GM18951 (cell line): ENCODE measurements at regions not wholly inside any gene's neighbourhood (a gene's known extent, or its start where the extent isn't known, plus 50 kb on each side); places are given as distances from the start of the nearest gene placed in this dataset.

Source experiments
- POLR2A ChIP-seq: IDR thresholded peaks from 4 replicates; pipeline ENCODE4 v1.6.1; 2011; ENCODE audit warnings: mild to moderate bottlenecking; ENCODE audit not compliant: insufficient read length, insufficient read depth; ENCODE audit errors: extremely low read depth
- in situ Hi-C: fragments of 300-500 bp; cut with MboI; formaldehyde crosslinking; loops from one replicate; pipeline ENCODE4 v1.12.0; 2022; ENCODE audit warnings: low sequenced_read_pairs, mixed read lengths, inconsistent platforms; ENCODE audit not compliant: unreplicated experiment

DNA sequence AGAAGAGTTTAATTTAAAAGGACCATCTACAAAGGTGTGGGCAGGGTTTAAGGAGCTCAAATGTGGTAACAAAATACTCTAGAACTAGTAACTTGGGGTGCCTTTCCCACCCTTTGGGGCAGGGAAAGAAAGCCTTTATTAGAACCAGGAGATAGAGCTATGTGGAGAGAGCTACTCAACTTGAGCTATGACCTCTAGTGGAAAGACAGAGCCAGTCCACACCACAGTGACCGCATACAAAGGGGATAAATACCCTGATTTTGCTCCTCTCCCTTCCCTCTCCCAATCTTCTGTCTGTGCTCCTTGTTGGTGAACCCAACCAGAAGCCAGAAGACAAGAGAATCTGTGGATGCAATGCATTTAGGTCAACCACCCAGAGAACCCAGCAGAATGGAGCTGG, 54.4 kb upstream of the JAK1 start:
- TF ChIP-seq POLR2A = no peak
- in situ Hi-C loops = no loop called here

DNA sequence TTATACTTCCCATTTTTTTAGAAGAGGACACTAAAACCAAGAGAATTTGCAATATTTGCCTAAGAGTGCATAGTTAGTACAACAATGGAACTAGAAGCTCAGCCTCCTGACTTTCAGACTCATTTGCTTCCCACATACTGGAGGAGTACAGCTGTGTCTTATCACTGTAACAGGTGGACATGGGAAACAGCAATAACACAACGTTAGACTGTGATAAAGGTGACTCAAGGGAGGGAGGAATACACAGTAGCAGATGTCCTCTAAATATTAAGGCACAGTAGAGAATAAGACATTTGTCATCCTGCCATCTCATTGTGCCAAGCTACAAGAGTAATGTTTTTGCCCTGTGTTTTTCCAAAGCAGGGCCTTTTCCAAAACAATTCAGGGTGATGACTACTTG, 55.4 kb upstream of the JAK1 start:
- no peak for TF ChIP-seq POLR2A
- in situ Hi-C loops = no loop called here

DNA sequence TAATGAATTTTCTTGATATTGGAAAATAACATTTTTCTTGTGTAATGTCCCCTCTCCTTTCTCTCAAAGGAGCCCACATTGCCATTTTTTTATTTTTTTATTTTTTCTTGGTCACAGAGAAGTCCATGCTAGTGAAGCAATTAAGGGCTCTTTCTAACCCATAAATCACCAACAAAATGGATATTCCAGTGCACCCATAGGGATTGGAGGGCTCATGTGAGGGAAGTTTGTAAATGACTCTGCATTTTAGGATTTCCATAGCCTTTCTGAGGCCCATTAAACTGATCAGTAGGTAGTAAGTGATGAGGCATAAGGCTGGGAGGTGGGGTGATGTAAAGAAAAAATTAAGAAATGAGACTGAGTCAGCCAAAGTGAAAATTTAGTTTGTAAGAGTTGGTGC, 55.9 kb upstream of the JAK1 start:
- in situ Hi-C loops = no loop called here
- TF ChIP-seq POLR2A = no peak

DNA sequence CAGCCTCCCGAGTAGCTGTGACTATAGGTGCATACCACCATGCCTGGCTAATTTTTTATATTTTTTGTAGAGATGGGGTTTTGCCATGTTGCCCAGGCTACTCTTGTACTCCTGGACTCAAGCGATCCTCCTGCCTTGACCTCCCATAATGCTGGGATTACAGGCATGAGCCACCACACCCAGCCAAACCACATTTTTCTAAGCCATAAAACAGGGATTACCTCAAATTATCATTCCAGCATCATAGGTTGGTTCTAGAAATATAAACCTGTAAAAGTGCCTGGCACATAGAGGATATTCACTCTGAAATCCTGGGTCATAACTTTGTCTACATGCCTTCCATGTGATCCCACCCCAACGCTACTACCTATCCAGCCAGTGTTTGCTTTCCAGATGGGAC, 59.4 kb upstream of the JAK1 start:
- in situ Hi-C loops = loop anchor here (25.0 kb wide), 1 partner anchor 763 kb away; no protein-coding TSS in a partner anchor
- no peak for TF ChIP-seq POLR2A

DNA sequence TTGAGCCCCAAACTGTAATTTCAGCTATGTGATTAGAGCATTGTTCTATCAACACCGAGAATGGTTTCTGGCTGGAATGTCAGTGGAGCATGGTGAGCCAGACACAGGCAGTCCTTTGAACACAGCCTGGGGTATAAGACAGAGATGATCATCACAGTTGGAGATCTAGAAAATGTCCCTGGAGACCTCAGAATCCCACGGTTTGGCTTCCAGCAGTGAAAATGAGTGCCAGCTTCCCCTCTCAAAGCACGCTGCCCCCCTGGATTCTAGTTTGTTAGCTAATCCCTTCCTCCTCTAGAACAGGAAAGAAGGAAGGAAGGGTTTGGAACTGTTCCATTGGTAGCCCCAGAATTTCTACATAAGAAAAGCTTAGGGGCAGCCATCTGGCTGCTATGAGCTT, 59.9 kb upstream of the JAK1 start:
- TF ChIP-seq POLR2A = no peak
- in situ Hi-C loops = loop anchor here (25.0 kb wide), 1 partner anchor 764 kb away; no protein-coding TSS in a partner anchor

DNA sequence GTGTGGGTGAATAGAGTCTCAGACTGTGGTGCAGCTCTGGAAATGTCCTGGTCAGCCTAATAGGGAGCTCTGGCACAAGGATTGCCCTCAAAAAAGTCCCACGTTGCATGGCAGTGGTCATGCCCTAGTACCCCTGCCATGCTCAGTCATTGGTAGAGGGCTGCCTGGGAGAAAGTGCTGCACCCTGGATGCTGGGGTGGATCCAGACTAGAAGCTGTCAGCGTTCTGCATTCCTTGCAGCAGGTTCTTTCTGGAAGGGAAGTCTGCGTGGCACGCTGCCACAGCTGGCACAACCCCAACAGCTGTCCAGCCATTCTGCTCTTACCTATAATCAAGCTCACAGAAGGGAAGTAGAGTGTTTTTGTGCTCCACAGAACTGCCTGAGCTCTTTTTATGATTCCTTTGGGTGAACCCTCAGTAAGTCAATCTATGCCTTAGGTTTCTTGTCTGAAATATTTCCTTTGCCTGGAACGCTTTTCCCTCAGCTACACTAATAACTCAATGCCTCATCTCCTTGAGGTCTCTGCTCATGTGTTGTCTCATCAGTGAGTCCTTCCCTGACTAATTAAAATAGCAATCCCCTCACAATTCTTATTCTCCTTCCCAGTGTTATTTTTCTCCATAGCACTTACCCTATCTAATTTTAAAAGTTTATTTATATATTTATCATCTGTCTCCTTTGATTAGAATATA, 61.5 kb upstream of the JAK1 start:
- no peak for TF ChIP-seq POLR2A
- in situ Hi-C loops = loop anchor here (25.0 kb wide), 1 partner anchor 766 kb away; no protein-coding TSS in a partner anchor

DNA sequence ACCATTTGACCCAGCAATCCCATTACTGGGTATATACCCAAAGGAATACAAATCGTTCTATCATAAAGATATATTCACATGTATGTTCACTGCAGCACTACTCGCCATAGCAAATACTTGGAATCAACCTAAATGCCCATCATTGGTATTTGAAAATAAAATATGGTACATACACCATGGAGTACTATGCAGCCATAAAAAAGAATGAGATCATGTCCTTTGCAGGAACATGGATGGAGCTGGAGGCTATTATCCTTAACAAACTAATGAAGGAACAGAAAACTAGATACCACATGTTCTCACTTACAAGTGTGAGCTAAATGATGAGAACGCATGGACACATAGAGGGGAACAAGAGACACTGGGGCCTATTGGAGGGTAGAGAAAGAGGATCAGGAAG, 63.1 kb upstream of the JAK1 start:
- in situ Hi-C loops = loop anchor here (25.0 kb wide), 1 partner anchor 767 kb away; no protein-coding TSS in a partner anchor

DNA sequence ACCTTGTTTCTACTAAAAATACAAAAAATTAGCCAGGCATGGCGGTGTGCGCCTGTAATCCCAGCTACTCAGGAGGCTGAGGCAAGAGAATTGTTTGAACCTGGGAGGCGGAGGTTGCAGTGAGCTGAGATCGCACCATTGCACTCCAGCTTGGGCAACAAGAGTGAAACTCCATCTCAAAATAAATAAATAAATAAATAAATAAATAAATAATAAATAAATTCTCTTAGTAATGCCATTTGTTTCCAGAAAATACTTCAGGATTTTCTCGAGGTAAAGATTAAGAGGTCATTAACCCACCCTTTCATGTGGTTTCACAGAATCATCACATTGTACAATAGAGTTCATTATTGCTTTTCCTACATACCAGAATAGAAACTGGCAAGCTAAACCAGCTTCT, 68.5 kb upstream of the JAK1 start:
- in situ Hi-C loops = loop anchor here (25.0 kb wide), 1 partner anchor 773 kb away; no protein-coding TSS in a partner anchor

DNA sequence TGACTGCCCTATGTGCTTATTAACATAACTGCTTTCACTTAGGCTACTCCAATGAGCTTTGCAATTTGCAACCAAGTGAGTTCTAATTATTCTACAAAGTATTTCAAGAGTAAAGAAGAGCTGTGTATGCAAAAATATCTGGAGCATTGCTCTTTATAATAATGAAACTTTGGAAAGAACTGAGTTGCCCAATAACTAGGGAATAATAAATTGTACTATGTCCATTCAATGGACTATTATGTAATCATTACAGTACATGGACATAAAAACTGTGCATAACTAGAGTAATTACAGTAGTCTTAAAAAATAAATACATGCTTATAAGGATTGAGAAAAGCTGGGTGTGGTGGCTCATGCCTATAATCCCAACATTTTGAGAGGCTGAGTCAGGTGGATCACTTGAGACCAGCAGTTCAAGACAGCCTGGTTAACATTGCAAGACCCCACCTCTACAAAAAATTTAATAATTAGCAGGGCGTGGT, 70.3 kb upstream of the JAK1 start:
- in situ Hi-C loops = loop anchor here (25.0 kb wide), 1 partner anchor 774 kb away; no protein-coding TSS in a partner anchor
- TF ChIP-seq POLR2A = no peak

DNA sequence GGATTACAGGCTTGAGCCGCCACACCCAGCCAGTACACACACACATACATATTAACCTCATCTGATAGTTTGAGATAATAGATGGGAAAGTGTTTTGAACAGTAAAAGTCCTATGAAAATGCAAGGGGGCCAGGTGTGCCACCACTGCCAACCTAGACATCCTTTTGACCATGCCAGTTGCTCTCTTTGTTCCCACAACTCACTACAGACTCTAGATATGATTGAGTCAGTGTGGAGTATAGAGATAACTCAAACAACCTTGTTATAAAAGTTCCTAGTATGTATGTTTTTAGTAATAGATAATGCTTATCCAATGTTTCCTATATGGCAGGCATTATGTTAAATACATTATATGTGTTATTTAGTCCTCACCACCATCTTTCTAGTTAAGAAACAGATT, 72.7 kb upstream of the JAK1 start:
- no peak for TF ChIP-seq POLR2A
- in situ Hi-C loops = loop anchor here (25.0 kb wide), 1 partner anchor 777 kb away; no protein-coding TSS in a partner anchor

DNA sequence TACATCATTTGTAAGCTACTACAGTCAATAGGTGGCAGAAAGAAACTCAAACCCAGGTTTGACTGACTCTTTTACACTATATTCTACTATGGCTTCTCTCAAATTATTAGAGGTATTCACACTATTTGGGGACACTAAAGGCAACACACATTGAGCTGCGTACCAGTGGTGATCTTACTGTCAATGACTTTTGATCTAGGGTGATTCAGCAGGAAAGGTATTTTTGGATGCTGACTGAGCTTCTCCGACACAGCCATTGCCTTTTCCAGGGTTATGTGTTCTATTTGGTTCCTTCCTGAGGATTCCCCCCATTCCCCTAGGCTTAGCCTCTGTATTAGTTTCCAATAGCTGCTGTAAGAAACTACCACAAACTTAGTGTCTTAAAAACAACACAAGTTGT, 73.2 kb upstream of the JAK1 start:
- in situ Hi-C loops = loop anchor here (25.0 kb wide), 1 partner anchor 777 kb away; no protein-coding TSS in a partner anchor
- TF ChIP-seq POLR2A = no peak

DNA sequence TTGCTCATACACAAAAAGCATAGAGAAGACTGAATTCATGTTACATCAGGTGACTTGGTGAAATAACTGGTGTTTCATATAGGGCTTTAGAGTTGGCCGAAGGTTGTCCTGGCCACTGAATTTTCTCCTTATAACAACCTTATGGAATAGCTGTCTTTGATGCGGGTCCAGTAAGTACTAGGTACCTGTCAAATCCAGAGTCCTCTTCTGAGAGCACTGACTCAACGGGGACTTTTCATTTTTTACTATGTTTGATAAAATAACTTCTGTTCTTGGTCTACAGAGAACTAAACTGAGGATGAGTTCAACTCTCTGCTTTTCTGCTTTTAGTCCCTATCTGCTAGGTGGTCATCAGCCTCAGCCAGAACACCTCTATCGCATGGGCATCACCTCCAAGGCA, 76.1 kb upstream of the JAK1 start:
- no peak for TF ChIP-seq POLR2A
- in situ Hi-C loops = loop anchor here (25.0 kb wide), 1 partner anchor 780 kb away; no protein-coding TSS in a partner anchor

DNA sequence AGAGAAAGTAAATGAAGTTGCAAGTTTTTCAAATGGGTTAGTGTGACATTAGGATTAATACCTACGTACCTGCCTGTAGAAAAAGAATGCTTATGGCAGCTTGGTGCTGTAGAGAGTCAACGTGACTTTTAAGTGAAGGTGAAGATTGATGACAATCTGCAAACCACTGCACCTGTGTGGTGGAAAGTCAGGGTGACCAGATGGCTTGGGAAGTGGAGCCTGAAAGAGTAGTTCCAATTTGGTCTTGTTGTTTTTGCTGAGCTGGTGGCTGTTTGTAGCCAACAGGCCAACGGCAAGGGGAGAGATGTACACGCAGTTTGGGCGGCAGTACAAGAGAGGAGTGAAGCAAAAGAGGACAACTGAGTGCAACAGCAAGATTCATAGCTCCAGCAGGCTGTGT, 78.1 kb upstream of the JAK1 start:
- no peak for TF ChIP-seq POLR2A
- in situ Hi-C loops = loop anchor here (25.0 kb wide), 1 partner anchor 782 kb away; no protein-coding TSS in a partner anchor

DNA sequence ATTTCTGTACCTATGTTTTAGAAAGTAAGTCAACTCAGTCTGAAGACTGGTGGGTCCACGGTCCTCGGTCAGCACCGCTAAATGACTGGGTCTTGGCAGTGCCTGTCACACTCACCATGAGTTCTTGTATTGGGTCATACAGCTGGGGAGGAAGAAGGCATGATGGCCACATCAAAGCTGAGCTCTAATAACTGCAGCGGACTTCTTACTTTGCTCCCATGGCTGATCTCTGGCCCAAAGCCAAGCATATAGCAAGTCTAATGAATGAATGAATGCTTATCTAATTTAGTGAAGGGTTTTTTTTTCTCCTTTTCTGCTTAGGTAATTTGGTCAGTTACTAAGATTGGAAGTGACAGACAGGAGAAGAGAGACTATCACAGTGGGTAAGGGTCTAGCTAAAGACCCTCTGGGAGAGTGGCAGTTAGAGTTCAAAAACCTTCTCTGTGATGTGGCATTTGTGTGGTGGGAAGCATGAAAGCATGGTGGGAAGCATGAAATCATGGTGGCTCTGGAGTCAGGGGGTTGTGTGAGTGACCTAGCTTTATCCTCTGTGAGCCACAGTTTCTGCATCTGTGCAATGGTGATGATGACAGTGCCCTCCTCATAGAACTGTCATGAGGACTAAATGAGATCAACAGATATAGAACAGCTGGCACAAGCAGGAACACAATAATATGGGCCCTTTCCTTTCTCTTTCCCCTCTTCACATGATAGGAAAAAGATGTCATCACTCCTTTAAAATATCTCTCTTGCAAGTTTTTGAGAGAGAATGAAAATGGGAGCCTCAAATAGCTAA, 78.9 kb upstream of the JAK1 start:
- no peak for TF ChIP-seq POLR2A
- in situ Hi-C loops = loop anchor here (25.0 kb wide), 1 partner anchor 783 kb away; no protein-coding TSS in a partner anchor

DNA sequence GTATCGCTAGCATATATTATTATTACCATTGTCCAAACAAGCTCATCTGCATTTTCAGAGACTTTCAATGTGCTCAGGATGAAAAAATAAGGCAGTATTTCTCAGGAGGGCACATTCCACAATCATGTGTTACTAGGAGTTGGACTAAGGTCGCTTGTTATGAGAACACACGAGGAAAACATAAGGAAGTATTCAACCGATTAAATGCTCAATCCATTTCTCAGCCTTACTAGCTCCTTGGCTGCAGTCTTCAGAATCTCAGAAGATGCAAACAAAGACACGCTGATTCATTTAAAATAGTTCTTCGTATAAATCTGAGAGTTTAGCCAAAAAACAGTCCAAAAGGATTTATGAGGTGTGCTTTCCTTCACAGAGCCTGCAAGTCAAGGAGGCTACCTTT, 82.0 kb upstream of the JAK1 start:
- no peak for TF ChIP-seq POLR2A

More for the DNA sequence above, 82.0 kb upstream of the JAK1 start:
- in situ Hi-C loops = loop anchor here (25.0 kb wide), 1 partner anchor 786 kb away; no protein-coding TSS in a partner anchor
